ENCODE measurements at regions not wholly inside any gene's neighbourhood (a gene's known extent, or its start where the extent isn't known, plus 50 kb on each side); places are given as distances from the start of the nearest gene placed in this dataset.

DNA sequence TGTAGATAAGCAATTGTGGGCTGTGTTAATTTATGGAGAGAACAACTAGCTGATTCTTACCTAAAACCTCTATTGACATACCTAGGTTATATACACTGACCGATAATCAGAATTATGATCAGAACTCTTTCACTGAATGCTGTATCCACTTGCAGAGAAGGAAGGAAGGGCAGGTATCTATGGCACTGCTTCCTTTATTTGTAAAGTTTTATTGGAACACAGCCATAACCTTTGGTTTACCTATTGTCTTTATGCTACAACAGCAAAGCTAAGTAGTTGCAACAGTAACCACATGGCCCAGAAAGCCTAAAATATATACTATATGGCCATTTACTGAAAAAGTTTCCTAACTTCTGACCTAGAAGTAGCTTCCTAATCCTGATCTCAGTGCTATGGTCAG lies 358.9 kb upstream of the ARID1B start:
- H3K36me3 ChIP-seq = no peaks in the 10 kb centered on the region
- H3K27ac ChIP-seq = no peak overlapping the region
- H3K4me1 ChIP-seq (ENCODE audit: control insufficient read depth in 1 of 2, low read depth in 2 of 2) = peaks cover 0 to 13% of the 10 kb centered on the region in 2 donors
- DNase-seq (ENCODE audit: low spot score) = no peak
- no peaks in the 10 kb centered on the region for H3K27me3 ChIP-seq (replicated peaks; ENCODE audit: insufficient read depth)
- H3K9me3 ChIP-seq = no peaks in the 10 kb centered on the region
- ATAC-seq (ENCODE audit: insufficient number of reproducible peaks, low FRiP score, low read depth) = no peak
- TF ChIP-seq, protein P1, sequence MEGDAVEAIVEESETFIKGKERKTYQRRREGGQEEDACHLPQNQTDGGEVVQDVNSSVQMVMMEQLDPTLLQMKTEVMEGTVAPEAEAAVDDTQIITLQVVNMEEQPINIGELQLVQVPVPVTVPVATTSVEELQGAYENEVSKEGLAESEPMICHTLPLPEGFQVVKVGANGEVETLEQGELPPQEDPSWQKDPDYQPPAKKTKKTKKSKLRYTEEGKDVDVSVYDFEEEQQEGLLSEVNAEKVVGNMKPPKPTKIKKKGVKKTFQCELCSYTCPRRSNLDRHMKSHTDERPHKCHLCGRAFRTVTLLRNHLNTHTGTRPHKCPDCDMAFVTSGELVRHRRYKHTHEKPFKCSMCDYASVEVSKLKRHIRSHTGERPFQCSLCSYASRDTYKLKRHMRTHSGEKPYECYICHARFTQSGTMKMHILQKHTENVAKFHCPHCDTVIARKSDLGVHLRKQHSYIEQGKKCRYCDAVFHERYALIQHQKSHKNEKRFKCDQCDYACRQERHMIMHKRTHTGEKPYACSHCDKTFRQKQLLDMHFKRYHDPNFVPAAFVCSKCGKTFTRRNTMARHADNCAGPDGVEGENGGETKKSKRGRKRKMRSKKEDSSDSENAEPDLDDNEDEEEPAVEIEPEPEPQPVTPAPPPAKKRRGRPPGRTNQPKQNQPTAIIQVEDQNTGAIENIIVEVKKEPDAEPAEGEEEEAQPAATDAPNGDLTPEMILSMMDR (IDR thresholded peaks at IDR 0.05) = no peak
- H3K4me3 ChIP-seq = no peak overlapping the region

DNA sequence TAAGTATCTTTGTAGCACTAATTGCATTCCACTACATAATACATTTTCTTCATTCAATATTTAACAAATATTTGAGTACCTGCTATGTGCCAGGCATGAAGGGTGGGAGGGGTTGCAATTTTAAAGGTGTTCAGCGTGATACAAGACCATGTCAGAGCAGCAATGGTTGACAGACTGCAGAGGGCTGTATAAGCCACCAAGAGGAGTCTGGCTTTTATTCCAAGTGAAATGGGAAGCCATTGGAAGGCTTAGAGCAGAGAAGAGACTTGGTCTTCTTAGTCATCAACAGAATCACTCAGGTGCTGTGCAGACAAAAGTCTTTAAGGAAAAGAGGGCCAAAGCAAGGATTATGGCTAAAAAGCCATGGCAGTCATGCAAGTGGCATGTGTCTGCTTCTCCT lies 360.8 kb upstream of the ARID1B start:
- ATAC-seq (ENCODE audit: insufficient number of reproducible peaks, low FRiP score, low read depth) (no peak), DNase-seq (ENCODE audit: low spot score) (no peak)
- H3K4me3 ChIP-seq = no peak overlapping the region
- no peak overlapping the region for H3K27ac ChIP-seq
- peaks cover 8% of the 10 kb centered on the region for H3K9me3 ChIP-seq
- H3K27me3 ChIP-seq (replicated peaks; ENCODE audit: insufficient read depth) = no peaks in the 10 kb centered on the region
- no peaks in the 10 kb centered on the region for H3K36me3 ChIP-seq
- TF ChIP-seq, protein P1 (IDR thresholded peaks at IDR 0.05) = no peak
- H3K4me1 ChIP-seq (ENCODE audit: control insufficient read depth in 1 of 2, low read depth in 2 of 2) = peaks cover 0 to 13% of the 10 kb centered on the region in 2 donors

DNA sequence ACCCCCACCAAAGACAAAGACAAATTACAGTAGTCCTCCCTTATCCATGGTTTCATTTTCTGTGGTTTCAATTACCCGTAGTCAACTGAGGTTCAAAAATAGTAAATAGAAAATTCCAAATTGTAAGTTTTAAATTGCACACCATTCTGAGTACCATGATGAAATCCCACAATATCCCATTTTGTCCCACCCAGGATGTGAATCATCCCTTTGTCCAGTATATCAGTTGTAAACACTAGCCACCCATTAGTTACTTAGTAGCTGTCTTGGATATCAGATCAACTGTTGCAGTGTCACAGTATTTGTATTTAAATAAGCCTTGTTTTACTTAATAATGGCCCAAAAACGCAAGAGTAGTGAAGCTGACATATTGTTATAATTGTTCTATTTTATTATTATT lies 364.0 kb upstream of the ARID1B start:
- Histone ChIP-seq H3K27me3 (replicated peaks; ENCODE audit: insufficient read depth) (no peaks in the 10 kb centered on the region), H3K4me1 (ENCODE audit: control insufficient read depth in 1 of 2, low read depth in 2 of 2) (no peaks in the 10 kb centered on the region), H3K36me3 (no peaks in the 10 kb centered on the region), H3K9me3 (peaks cover 8% of the 10 kb centered on the region), H3K27ac (no peak overlapping the region), H3K4me3 (no peak overlapping the region)
- TF ChIP-seq, protein P1 (IDR thresholded peaks at IDR 0.05) = no peak
- DNase-seq (ENCODE audit: low spot score) (no peak), ATAC-seq (ENCODE audit: insufficient number of reproducible peaks, low FRiP score, low read depth) (no peak)

DNA sequence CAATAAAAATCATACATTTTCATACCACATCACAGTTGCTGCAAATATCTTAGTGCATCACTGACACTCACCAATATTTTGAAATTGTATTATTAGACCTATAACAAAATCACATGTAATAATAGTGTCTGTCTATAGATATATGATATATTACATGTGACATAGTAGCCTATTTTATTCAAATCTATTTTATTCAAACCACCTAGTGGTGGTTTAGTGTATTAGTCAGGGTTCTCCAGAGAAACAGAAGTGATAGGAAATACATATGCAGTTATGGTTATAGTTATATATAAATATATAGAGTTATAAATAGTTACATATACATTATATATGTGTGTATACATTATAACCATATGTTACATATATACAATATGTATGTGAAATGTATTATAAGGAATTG lies 366.5 kb upstream of the ARID1B start:
- ATAC-seq (ENCODE audit: insufficient number of reproducible peaks, low FRiP score, low read depth) (no peak), DNase-seq (ENCODE audit: low spot score) (no peak)
- Histone ChIP-seq H3K27me3 (replicated peaks; ENCODE audit: insufficient read depth) (no peaks in the 10 kb centered on the region), H3K4me1 (ENCODE audit: control insufficient read depth in 1 of 2, low read depth in 2 of 2) (no peaks in the 10 kb centered on the region), H3K36me3 (no peaks in the 10 kb centered on the region), H3K9me3 (peaks cover 8% of the 10 kb centered on the region), H3K27ac (no peak overlapping the region), H3K4me3 (no peak overlapping the region)
- TF ChIP-seq, protein P1 (IDR thresholded peaks at IDR 0.05) = no peak

DNA sequence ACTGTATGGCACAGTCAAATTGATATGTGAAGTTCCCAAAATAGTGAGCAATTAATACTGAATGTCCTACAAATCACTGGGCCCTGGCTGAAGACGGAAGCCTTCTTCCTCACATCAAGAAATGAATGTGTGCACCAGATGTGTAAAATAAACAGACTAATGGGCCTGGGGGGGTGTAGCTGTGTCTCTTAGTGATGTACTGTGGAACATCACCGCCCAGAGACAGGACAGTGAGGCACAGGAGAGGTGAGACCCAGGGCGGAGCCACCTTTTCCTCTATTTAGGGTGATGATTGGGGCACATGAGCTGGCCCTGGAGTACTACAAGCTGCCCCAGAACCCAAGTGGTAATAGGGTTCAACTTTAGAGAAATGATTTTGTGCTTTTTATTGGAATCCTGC lies 368.5 kb upstream of the ARID1B start:
- no peaks in the 10 kb centered on the region for H3K36me3 ChIP-seq
- H3K27ac ChIP-seq = no peak overlapping the region
- H3K27me3 ChIP-seq (replicated peaks; ENCODE audit: insufficient read depth) = no peaks in the 10 kb centered on the region
- H3K9me3 ChIP-seq = peaks cover 8% of the 10 kb centered on the region
- TF ChIP-seq, protein P1 (IDR thresholded peaks at IDR 0.05) = no peak
- ATAC-seq (ENCODE audit: insufficient number of reproducible peaks, low FRiP score, low read depth) (no peak), DNase-seq (ENCODE audit: low spot score) (no peak)
- H3K4me1 ChIP-seq (ENCODE audit: control insufficient read depth in 1 of 2, low read depth in 2 of 2) = no peaks in the 10 kb centered on the region
- H3K4me3 ChIP-seq = no peak overlapping the region

All from thoracic aorta (tissue), 2 donors.